HepG2 (cell line): ENCODE measurements at regions not wholly inside any gene's neighbourhood (a gene's known extent, or its start where the extent isn't known, plus 50 kb on each side); places are given as distances from the start of the nearest gene placed in this dataset.

Source experiments
- ASH2L ChIP-seq: fragments of 300-600, 200-600 bp; sonication (generic); IDR thresholded peaks from 2 replicates; pipeline ENCODE4 v1.7.0; 2017; ENCODE audit warnings: low read depth, mild to moderate bottlenecking, moderate library complexity, mixed read lengths, low read length; ENCODE audit not compliant: insufficient read length
- BRF2 ChIP-seq: sonication (generic); formaldehyde crosslinking; IDR thresholded peaks from 2 replicates; pipeline ENCODE4 v1.8.1; 2022; ENCODE audit warnings: mild to moderate bottlenecking, missing genetic modification reagents
- FOXP4 ChIP-seq: sonication (generic); formaldehyde crosslinking; IDR thresholded peaks from 2 replicates; pipeline ENCODE4 v1.4.0; 2020; ENCODE audit warnings: missing genetic modification reagents
- MATR3 ChIP-seq: sonication (generic); formaldehyde crosslinking; IDR thresholded peaks from 2 replicates; pipeline ENCODE4 v1.4.0; 2020; ENCODE audit warnings: missing genetic modification reagents
- POGZ ChIP-seq: sonication (generic); formaldehyde crosslinking; IDR thresholded peaks from 2 replicates; pipeline ENCODE4 v1.4.0; 2020; ENCODE audit warnings: mild to moderate bottlenecking, missing genetic modification reagents
- SKI ChIP-seq: fragments of 450-650 bp; IDR thresholded peaks from one replicate; pipeline ENCODE4 v1.6.1; 2018; ENCODE audit warnings: mild to moderate bottlenecking; ENCODE audit not compliant: partially characterized antibody
- TBX2 ChIP-seq: sonication (generic); formaldehyde crosslinking; IDR thresholded peaks from 2 replicates; pipeline ENCODE4 v1.5.0; 2020; ENCODE audit warnings: missing genetic modification reagents, mild to moderate bottlenecking, borderline replicate concordance
- TEAD2 ChIP-seq: sonication (generic); formaldehyde crosslinking; IDR thresholded peaks from 2 replicates; pipeline ENCODE4 v1.9.0; 2021; ENCODE audit warnings: missing genetic modification reagents
- THRA ChIP-seq: sonication (generic); formaldehyde crosslinking; IDR thresholded peaks from 2 replicates; pipeline ENCODE4 v1.4.0; 2020; ENCODE audit warnings: missing genetic modification reagents, borderline replicate concordance
- ZNF281 ChIP-seq: sonication (generic); formaldehyde crosslinking; IDR thresholded peaks from 2 replicates; pipeline ENCODE4 v1.4.0; 2020; ENCODE audit warnings: missing genetic modification reagents, borderline replicate concordance
- ZNF7 ChIP-seq: IDR thresholded peaks from 2 replicates; pipeline ENCODE4 v1.6.1; 2016; ENCODE audit warnings: missing biosample characterization, missing genetic modification reagents
- ZNF780A ChIP-seq: sonication (generic); formaldehyde crosslinking; IDR thresholded peaks from 2 replicates; pipeline ENCODE4 v1.8.0; 2022; ENCODE audit warnings: mild to moderate bottlenecking, missing genetic modification reagents, moderate library complexity
- ZNF792 ChIP-seq: IDR thresholded peaks from 2 replicates; pipeline ENCODE4 v1.6.1; 2016
- ZSCAN5A ChIP-seq: sonication (generic); formaldehyde crosslinking; IDR thresholded peaks from 2 replicates; pipeline ENCODE4 v1.8.0; 2022; ENCODE audit warnings: mild to moderate bottlenecking, missing genetic modification reagents, borderline replicate concordance
- ZSCAN9 ChIP-seq: IDR thresholded peaks from 2 replicates; pipeline ENCODE4 v1.6.1; 2016; ENCODE audit warnings: borderline replicate concordance

GRCh38 chr4:123599920-123600810 is 203.6 kb downstream of the SPRY1 start (continued):
- TF ChIP-seq MATR3 (CRISPR knock-in tag) (no peak), BRF2 (peak; percentile 51; the same call in 1 of the 2 replicates), ZNF281 (peak; percentile 95), POGZ (CRISPR knock-in tag) (peak; percentile 83), ASH2L (peak; percentile 16), ZNF7 (CRISPR knock-in tag) (no peak), THRA (CRISPR knock-in tag) (peak; percentile 97), ZSCAN9 (CRISPR knock-in tag) (peak; percentile 38; the same call in 1 of the 2 replicates), ZNF792 (CRISPR knock-in tag) (0 out of 2 replicates have a peak, but pooled peaks have one; percentile 52), TBX2 (peak; percentile 97), FOXP4 (peak; percentile 99), TEAD2 (no peak), ZNF780A (CRISPR knock-in tag) (no peak), ZSCAN5A (CRISPR knock-in tag) (peak; percentile 69; the same call in 1 of the 2 replicates), SKI (peak; percentile 99)
